ENCODE measurements at regions not wholly inside any gene's neighbourhood (a gene's known extent, or its start where the extent isn't known, plus 50 kb on each side); places are given as distances from the start of the nearest gene placed in this dataset.

DNA sequence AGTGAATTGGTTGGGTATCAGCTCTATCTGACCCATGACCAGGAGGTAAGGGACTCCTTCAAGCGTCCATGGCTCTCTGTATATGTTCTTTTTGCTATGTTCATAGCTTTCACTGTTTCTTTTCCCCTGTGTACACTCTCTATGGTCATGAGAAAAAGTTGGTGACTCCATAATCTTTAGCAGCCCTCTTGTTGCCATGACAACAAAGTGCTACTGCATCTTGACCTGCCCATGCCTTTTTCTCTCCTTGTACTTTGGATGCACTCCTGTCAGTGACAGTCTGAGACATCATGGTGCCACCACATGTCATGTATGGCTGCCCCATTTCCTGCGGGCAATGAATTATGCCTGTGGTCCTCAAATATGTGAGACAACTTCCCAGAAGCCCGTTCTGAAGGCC lies 280.2 kb downstream of the TMEM121 start:
- no peaks in the 10 kb centered on the region for H3K27me3 ChIP-seq (ENCODE audit: control insufficient read depth, insufficient read depth, low read length)
- no peak overlapping the region for H3K9ac ChIP-seq (ENCODE audit: low read length)
- no peaks in the 10 kb centered on the region for H3K36me3 ChIP-seq (ENCODE audit: control insufficient read depth, insufficient read depth, low read length)
- no peak overlapping the region for H3K4me3 ChIP-seq (ENCODE audit: low read length)
- H3K9me3 ChIP-seq (ENCODE audit: control insufficient read depth, low read length), result no peaks in the 10 kb centered on the region
- H3K4me1 ChIP-seq (ENCODE audit: control insufficient read depth, insufficient read depth, low read length), result no peaks in the 10 kb centered on the region

DNA sequence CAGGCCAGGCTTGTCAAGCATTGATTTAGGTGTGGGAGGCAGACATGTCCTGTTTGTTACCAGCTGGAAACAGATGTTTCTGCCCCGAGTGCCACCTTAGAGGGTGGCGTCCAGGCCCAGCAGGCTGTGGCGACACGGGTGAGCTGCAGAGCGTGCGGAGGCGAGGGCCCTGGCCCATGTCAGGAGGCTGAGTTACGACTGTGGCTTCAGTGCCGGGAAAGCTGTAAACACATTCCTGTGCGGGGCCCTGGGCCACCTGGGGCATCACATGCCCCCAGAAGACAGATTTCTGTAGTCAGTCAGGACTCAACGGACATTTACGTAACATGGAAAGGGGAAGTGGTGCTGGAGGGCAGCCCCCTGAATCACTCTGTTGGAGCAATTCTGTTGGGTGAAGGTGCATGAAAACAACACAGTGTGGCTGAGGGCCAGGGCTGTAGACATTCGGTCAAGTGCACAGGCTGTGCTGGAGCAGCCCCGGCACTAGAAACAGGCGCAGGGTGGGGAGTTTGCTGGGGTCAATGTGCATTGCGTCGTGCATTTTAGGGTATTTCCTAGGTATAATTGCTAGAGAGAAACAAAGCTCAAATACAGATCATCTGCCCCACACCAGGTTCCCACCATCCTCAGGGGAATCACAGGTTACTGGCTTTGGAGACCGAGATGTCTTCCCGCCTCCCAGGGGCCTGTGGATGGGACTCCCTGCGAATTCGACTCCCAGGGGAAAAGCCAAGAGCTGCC lies 291.8 kb downstream of the TMEM121 start:
- H3K36me3 ChIP-seq (ENCODE audit: control insufficient read depth, insufficient read depth, low read length), result no peaks in the 10 kb centered on the region
- no peaks in the 10 kb centered on the region for H3K4me1 ChIP-seq (ENCODE audit: control insufficient read depth, insufficient read depth, low read length)
- no peak overlapping the region for H3K9ac ChIP-seq (ENCODE audit: low read length)
- H3K9me3 ChIP-seq (ENCODE audit: control insufficient read depth, low read length), result no peaks in the 10 kb centered on the region
- H3K4me3 ChIP-seq (ENCODE audit: low read length), result no peak overlapping the region
- no peaks in the 10 kb centered on the region for H3K27me3 ChIP-seq (ENCODE audit: control insufficient read depth, insufficient read depth, low read length)

DNA sequence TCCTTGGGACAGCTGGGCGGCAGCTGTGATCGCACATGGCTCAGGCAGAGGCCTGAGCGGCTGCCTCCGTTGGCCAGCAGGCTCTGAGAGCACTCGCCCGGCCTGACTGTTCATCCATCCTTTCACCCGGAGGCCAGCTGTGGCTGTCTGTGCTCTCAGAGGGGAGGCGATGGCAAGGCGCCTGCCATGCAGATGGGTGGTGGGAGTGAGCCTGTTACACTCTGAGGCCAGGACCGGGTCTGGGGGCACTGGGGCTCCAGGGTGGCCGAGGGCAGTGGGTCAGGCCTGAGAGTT lies 292.3 kb downstream of the TMEM121 start:
- Histone ChIP-seq H3K36me3 (ENCODE audit: control insufficient read depth, insufficient read depth, low read length) (no peaks in the 10 kb centered on the region), H3K4me3 (ENCODE audit: low read length) (no peak overlapping the region), H3K4me1 (ENCODE audit: control insufficient read depth, insufficient read depth, low read length) (no peaks in the 10 kb centered on the region), H3K9me3 (ENCODE audit: control insufficient read depth, low read length) (no peaks in the 10 kb centered on the region), H3K27me3 (ENCODE audit: control insufficient read depth, insufficient read depth, low read length) (no peaks in the 10 kb centered on the region), H3K9ac (ENCODE audit: low read length) (no peak overlapping the region)

- Histone ChIP-seq H3K4me3 (ENCODE audit: low read length) (no peak overlapping the region), H3K9me3 (ENCODE audit: control insufficient read depth, low read length) (no peaks in the 10 kb centered on the region), H3K4me1 (ENCODE audit: control insufficient read depth, insufficient read depth, low read length) (no peaks in the 10 kb centered on the region), H3K9ac (ENCODE audit: low read length) (no peak overlapping the region), H3K27me3 (ENCODE audit: control insufficient read depth, insufficient read depth, low read length) (no peaks in the 10 kb centered on the region), H3K36me3 (ENCODE audit: control insufficient read depth, insufficient read depth, low read length) (no peaks in the 10 kb centered on the region)
Observed at GRCh38 chr14:105830171-105830570, 303.8 kb downstream of the TMEM121 start.

DNA sequence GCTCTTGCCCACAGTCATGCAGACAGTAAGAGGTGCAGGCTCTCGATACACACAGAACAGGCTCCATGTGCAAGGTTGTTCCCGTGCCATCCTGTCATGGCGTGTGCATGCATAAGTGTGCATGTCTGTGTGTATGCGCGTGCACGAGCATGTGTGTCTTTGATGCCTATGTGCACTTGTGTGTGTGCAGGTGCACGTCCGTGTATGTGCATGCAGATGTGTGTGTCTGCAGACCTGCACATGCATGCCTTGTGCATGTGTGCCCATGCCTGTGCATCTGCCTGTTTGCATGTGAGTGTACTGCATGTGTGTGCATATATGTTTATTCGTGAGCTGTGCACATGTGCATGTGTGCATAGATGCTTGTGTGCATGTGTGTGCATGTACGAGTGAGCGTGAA lies 309.8 kb downstream of the TMEM121 start:
- Histone ChIP-seq H3K9ac (ENCODE audit: low read length) (no peak overlapping the region), H3K4me1 (ENCODE audit: control insufficient read depth, insufficient read depth, low read length) (no peaks in the 10 kb centered on the region), H3K9me3 (ENCODE audit: control insufficient read depth, low read length) (no peaks in the 10 kb centered on the region), H3K27me3 (ENCODE audit: control insufficient read depth, insufficient read depth, low read length) (no peaks in the 10 kb centered on the region), H3K4me3 (ENCODE audit: low read length) (no peak overlapping the region), H3K36me3 (ENCODE audit: control insufficient read depth, insufficient read depth, low read length) (no peaks in the 10 kb centered on the region)

DNA sequence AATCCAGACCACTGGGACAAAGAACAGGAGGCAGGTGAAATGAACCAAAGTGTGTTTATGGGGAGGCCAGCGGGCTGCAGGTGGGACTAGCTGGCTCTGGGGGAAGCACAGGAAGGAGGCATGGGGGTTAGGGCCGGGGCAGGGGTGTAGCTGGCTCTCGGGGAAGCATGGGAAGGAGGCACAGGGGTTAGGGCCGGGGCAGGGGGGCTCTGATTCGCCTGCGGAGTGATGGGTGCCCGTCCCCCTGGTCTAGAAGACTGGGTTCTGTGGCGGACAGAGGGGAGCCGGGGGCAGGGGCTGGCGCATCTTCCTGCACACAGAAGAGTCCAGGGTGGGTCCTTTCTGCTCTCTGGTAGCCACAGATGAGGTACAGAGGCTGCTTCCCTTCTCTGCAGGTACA lies 310.3 kb downstream of the TMEM121 start:
- H3K27me3 ChIP-seq (ENCODE audit: control insufficient read depth, insufficient read depth, low read length), result no peaks in the 10 kb centered on the region
- H3K36me3 ChIP-seq (ENCODE audit: control insufficient read depth, insufficient read depth, low read length), result no peaks in the 10 kb centered on the region
- H3K9me3 ChIP-seq (ENCODE audit: control insufficient read depth, low read length), result no peaks in the 10 kb centered on the region
- H3K9ac ChIP-seq (ENCODE audit: low read length), result no peak overlapping the region
- H3K4me3 ChIP-seq (ENCODE audit: low read length), result no peak overlapping the region
- H3K4me1 ChIP-seq (ENCODE audit: control insufficient read depth, insufficient read depth, low read length), result no peaks in the 10 kb centered on the region

DNA sequence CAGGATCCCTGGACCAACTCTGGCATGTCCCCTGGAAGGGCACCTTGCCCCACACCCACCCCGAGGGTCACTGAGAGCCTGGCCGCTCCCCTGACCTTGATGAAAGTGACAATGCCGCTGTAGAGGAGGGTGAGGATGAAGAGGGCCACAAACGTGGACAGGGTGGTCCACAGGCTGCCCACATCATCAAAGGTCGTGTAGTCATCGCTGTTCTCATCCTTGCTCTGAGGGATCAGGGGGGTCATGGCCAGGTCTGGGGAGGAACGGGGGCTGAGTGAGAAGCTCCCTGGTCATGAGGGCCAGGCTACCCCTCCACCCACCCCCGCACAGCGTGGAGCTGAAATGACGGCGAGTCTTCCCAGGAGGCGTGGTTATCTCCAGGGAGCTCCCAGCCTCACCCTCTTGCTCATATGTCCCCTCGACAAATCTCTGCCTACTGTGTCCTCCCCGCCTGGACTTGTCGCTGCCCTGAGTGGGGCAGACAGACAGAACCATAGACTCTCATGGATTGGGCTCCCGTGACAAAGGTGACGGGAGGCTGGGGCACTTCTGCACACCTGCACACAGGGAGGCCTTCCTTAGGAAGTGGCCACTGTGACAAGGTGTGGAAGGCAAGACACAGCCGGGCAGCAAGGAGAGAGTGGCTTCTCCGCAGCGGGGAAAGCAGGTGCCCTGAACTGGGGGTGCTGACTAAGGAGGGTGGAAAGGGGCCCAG lies 311.1 kb downstream of the TMEM121 start:
- H3K9me3 ChIP-seq (ENCODE audit: control insufficient read depth, low read length), result no peaks in the 10 kb centered on the region
- H3K4me1 ChIP-seq (ENCODE audit: control insufficient read depth, insufficient read depth, low read length), result no peaks in the 10 kb centered on the region
- no peaks in the 10 kb centered on the region for H3K36me3 ChIP-seq (ENCODE audit: control insufficient read depth, insufficient read depth, low read length)
- H3K9ac ChIP-seq (ENCODE audit: low read length), result no peak overlapping the region
- H3K4me3 ChIP-seq (ENCODE audit: low read length), result no peak overlapping the region
- no peaks in the 10 kb centered on the region for H3K27me3 ChIP-seq (ENCODE audit: control insufficient read depth, insufficient read depth, low read length)

GRCh38 chr14:105838107-105838506 lies 311.7 kb downstream of the TMEM121 start:
- Histone ChIP-seq H3K27me3 (ENCODE audit: control insufficient read depth, insufficient read depth, low read length) (no peaks in the 10 kb centered on the region), H3K4me1 (ENCODE audit: control insufficient read depth, insufficient read depth, low read length) (no peaks in the 10 kb centered on the region), H3K9ac (ENCODE audit: low read length) (no peak overlapping the region), H3K9me3 (ENCODE audit: control insufficient read depth, low read length) (no peaks in the 10 kb centered on the region), H3K36me3 (ENCODE audit: control insufficient read depth, insufficient read depth, low read length) (no peaks in the 10 kb centered on the region), H3K4me3 (ENCODE audit: low read length) (no peak overlapping the region)

GRCh38 chr14:105838591-105839424 lies 312.4 kb downstream of the TMEM121 start:
- no peaks in the 10 kb centered on the region for H3K36me3 ChIP-seq (ENCODE audit: control insufficient read depth, insufficient read depth, low read length)
- no peaks in the 10 kb centered on the region for H3K9me3 ChIP-seq (ENCODE audit: control insufficient read depth, low read length)
- H3K4me1 ChIP-seq (ENCODE audit: control insufficient read depth, insufficient read depth, low read length), result no peaks in the 10 kb centered on the region
- no peak overlapping the region for H3K4me3 ChIP-seq (ENCODE audit: low read length)
- no peak overlapping the region for H3K9ac ChIP-seq (ENCODE audit: low read length)
- no peaks in the 10 kb centered on the region for H3K27me3 ChIP-seq (ENCODE audit: control insufficient read depth, insufficient read depth, low read length)

GRCh38 chr14:105839425-105840265 lies 313.3 kb downstream of the TMEM121 start:
- Histone ChIP-seq H3K4me3 (ENCODE audit: low read length) (no peak overlapping the region), H3K36me3 (ENCODE audit: control insufficient read depth, insufficient read depth, low read length) (no peaks in the 10 kb centered on the region), H3K9ac (ENCODE audit: low read length) (no peak overlapping the region), H3K4me1 (ENCODE audit: control insufficient read depth, insufficient read depth, low read length) (no peaks in the 10 kb centered on the region), H3K9me3 (ENCODE audit: control insufficient read depth, low read length) (no peaks in the 10 kb centered on the region), H3K27me3 (ENCODE audit: control insufficient read depth, insufficient read depth, low read length) (no peaks in the 10 kb centered on the region)

- Histone ChIP-seq H3K9me3 (ENCODE audit: control insufficient read depth, low read length) (no peaks in the 10 kb centered on the region), H3K36me3 (ENCODE audit: control insufficient read depth, insufficient read depth, low read length) (no peaks in the 10 kb centered on the region), H3K4me3 (ENCODE audit: low read length) (no peak overlapping the region), H3K27me3 (ENCODE audit: control insufficient read depth, insufficient read depth, low read length) (no peaks in the 10 kb centered on the region), H3K4me1 (ENCODE audit: control insufficient read depth, insufficient read depth, low read length) (no peaks in the 10 kb centered on the region), H3K9ac (ENCODE audit: low read length) (no peak overlapping the region)
Observed at GRCh38 chr14:105840266-105841021, 314.1 kb downstream of the TMEM121 start.
